OCI-LY1 (cell line): ENCODE measurements at regions not wholly inside any gene's neighbourhood (a gene's known extent, or its start where the extent isn't known, plus 50 kb on each side); places are given as distances from the start of the nearest gene placed in this dataset.

ENCODE experiments used
- H2AFZ ChIP-seq: fragments of 200-600 bp; sonication (generic), shearing (Covaris generic); 2 replicates; pipeline ENCODE4 v1.6.0; 2014; ENCODE audit warnings: antibody characterized with exemption, mild to moderate bottlenecking, low read length
- H3F3A ChIP-seq: fragments of 200-600 bp; sonication (generic), shearing (Covaris generic); 2 replicates; pipeline ENCODE4 v1.6.0; 2014; ENCODE audit warnings: mild to moderate bottlenecking, antibody characterized with exemption, low read length, moderate library complexity; ENCODE audit not compliant: insufficient read depth
- H3K27ac ChIP-seq: fragments of 200-600 bp; sonication (generic); 2 replicates; pipeline ENCODE4 v1.5.1; 2014; ENCODE audit warnings: low read length, mixed run types, mild to moderate bottlenecking, low read depth; ENCODE audit not compliant: poor library complexity, severe bottlenecking
- H3K27me3 ChIP-seq: fragments of 200-600 bp; sonication (generic); 2 replicates; pipeline ENCODE4 v1.6.0; 2014; ENCODE audit warnings: antibody characterized with exemption, mild to moderate bottlenecking, low read length, moderate library complexity; ENCODE audit not compliant: insufficient read depth
- H3K36me3 ChIP-seq: fragments of 200-600 bp; sonication (generic); 2 replicates; pipeline ENCODE4 v1.6.1; 2014; ENCODE audit warnings: mild to moderate bottlenecking, antibody characterized with exemption, low read length, moderate library complexity, mixed read lengths; ENCODE audit not compliant: insufficient read depth
- H3K4me1 ChIP-seq: fragments of 200-600 bp; sonication (generic); 2 replicates; pipeline ENCODE4 v1.5.1; 2014; ENCODE audit warnings: mild to moderate bottlenecking, low read length, moderate library complexity; ENCODE audit not compliant: insufficient read depth, severe bottlenecking
- H3K4me2 ChIP-seq: fragments of 200-600 bp; sonication (generic), shearing (Covaris generic); 2 replicates; pipeline ENCODE4 v1.6.1; 2014; ENCODE audit warnings: low read length
- H3K4me3 ChIP-seq: fragments of 200-600 bp; sonication (generic); 2 replicates; pipeline ENCODE4 v1.5.1; 2014; ENCODE audit warnings: low read length, low read depth, mild to moderate bottlenecking, mixed read lengths; ENCODE audit not compliant: poor library complexity, severe bottlenecking
- H3K79me2 ChIP-seq: fragments of 200-600 bp; shearing (Covaris generic); 2 replicates; pipeline ENCODE4 v1.6.1; 2016; ENCODE audit warnings: mixed run types, low read length, mixed read lengths; ENCODE audit not compliant: insufficient read depth
- H3K9ac ChIP-seq: fragments of 200-600 bp; sonication (generic), shearing (Covaris generic); 2 replicates; pipeline ENCODE4 v1.6.1; 2014; ENCODE audit warnings: mild to moderate bottlenecking, low read length, mixed read lengths
- H3K9me2 ChIP-seq: fragments of 200-600 bp; sonication (generic), shearing (Covaris generic); 2 replicates; pipeline ENCODE4 v1.6.1; 2014; ENCODE audit warnings: low read depth, mild to moderate bottlenecking, low read length, mixed read lengths
- H3K9me3 ChIP-seq: fragments of 200-600 bp; shearing (Covaris generic); 2 replicates; pipeline ENCODE4 v1.6.1; 2014; ENCODE audit warnings: low read length, mixed read lengths
- H4K20me1 ChIP-seq: fragments of 200-600 bp; sonication (generic), shearing (Covaris generic); 2 replicates; pipeline ENCODE4 v1.6.0; 2016; ENCODE audit warnings: mild to moderate bottlenecking, low read length; ENCODE audit not compliant: insufficient read depth
- CTCF ChIP-seq: fragments of 200-600 bp; sonication (generic), shearing (Covaris generic); IDR thresholded peaks from 2 replicates; pipeline ENCODE4 v1.5.1; 2017; ENCODE audit warnings: mild to moderate bottlenecking, antibody characterized with exemption, low read length, moderate library complexity, mixed read lengths
- EZH2 ChIP-seq: fragments of 200-600 bp; sonication (generic), shearing (Covaris generic); IDR thresholded peaks from 2 replicates; pipeline ENCODE4 v1.8.0; 2017; ENCODE audit warnings: borderline replicate concordance, mixed run types, mild to moderate bottlenecking, antibody characterized with exemption, low read length, moderate library complexity, mixed read lengths

DNA sequence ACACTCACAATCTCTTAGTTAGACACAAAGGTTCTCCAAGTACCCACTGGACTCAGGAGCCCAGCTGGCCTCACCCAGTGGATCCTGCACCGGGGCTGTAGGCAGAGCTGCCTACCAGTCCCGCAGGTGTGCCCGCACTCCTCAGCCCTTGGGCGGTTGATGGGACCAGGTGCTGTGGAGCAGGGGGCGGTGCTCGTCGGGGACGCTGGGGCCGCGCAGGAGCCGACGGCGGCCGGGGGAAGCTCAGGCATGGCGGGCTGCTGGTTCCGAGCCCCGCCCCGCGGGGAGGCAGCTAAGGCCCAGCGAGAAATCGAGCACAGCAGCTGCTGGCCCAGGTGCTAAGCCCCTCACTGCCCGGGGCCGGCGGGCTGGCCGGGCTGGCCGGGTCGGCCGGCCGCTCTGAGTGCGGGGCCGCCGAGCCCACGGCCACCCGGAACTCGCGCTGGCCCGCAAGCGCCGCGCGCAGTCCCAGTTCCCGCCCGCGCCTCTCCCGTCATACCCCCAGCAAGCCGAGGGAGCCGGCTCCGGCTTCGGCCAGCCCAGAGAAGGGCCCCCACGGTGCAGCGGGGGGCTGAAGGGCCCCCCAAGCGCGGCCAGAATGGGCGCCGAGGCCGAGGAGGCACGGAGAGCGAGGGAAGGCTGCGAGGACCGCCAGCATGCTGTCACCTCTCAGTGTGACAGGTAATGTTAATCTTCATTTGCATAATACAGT, 506.8 kb downstream of the LRFN5 start:
- no peak overlapping the region for H3K4me2 ChIP-seq
- H3K9ac ChIP-seq, result no peak overlapping the region
- no peaks in the 10 kb centered on the region for H3K27me3 ChIP-seq
- H3F3A ChIP-seq, result no peaks in the 10 kb centered on the region
- H4K20me1 ChIP-seq, result no peaks in the 10 kb centered on the region
- H3K27ac ChIP-seq, result no peak overlapping the region
- no peaks in the 10 kb centered on the region for H3K79me2 ChIP-seq
- H3K9me3 ChIP-seq, result no peaks in the 10 kb centered on the region
- H3K4me3 ChIP-seq, result no peak overlapping the region
- TF ChIP-seq EZH2, result no peak
- no peak for TF ChIP-seq CTCF
- H3K36me3 ChIP-seq, result no peaks in the 10 kb centered on the region
- no peaks in the 10 kb centered on the region for H3K4me1 ChIP-seq
- no peaks in the 10 kb centered on the region for H3K9me2 ChIP-seq
- H2AFZ ChIP-seq, result no peak overlapping the region

DNA sequence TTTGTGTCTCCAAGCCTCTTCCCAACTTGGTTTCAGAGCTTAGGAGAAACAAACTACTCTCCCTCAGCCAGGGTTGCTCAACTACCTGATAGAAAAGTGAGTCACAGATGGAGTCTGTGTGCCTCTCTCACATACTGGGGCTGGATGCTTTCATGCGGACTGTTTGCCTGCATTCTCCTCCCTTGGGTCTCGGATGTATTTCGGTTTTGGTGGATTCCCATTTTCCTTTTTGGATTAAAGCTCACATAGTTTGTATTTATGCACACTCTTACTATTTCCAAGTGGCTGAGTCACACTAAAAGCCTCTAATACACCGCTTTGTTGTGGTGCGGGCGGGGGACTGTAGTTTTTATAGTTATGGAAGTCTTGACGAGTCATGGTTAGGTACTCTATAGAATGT, 505.4 kb downstream of the LRFN5 start:
- Histone ChIP-seq H3K4me2 (no peak overlapping the region), H3F3A (no peaks in the 10 kb centered on the region), H3K9me3 (no peaks in the 10 kb centered on the region), H3K27ac (no peak overlapping the region), H3K9ac (no peak overlapping the region), H3K27me3 (no peaks in the 10 kb centered on the region), H4K20me1 (no peaks in the 10 kb centered on the region), H3K79me2 (no peaks in the 10 kb centered on the region), H3K36me3 (no peaks in the 10 kb centered on the region), H2AFZ (no peak overlapping the region), H3K4me3 (no peak overlapping the region), H3K9me2 (no peaks in the 10 kb centered on the region), H3K4me1 (no peaks in the 10 kb centered on the region)
- TF ChIP-seq CTCF (no peak), EZH2 (no peak)

- Histone ChIP-seq H3K36me3 (no peaks in the 10 kb centered on the region), H3K9ac (no peak overlapping the region), H3K4me1 (no peaks in the 10 kb centered on the region), H3K9me3 (no peaks in the 10 kb centered on the region), H3K27me3 (no peaks in the 10 kb centered on the region), H3K4me3 (no peak overlapping the region), H4K20me1 (no peaks in the 10 kb centered on the region), H2AFZ (no peak overlapping the region), H3K27ac (no peak overlapping the region), H3K79me2 (no peaks in the 10 kb centered on the region), H3K4me2 (no peak overlapping the region), H3F3A (no peaks in the 10 kb centered on the region), H3K9me2 (no peaks in the 10 kb centered on the region)
- TF ChIP-seq CTCF (no peak), EZH2 (no peak)
Measured at GRCh38 chr14:42111355-42111754, 504.7 kb downstream of the LRFN5 start.
